ENCODE measurements at regions not wholly inside any gene's neighbourhood (a gene's known extent, or its start where the extent isn't known, plus 50 kb on each side); places are given as distances from the start of the nearest gene placed in this dataset.

DNA sequence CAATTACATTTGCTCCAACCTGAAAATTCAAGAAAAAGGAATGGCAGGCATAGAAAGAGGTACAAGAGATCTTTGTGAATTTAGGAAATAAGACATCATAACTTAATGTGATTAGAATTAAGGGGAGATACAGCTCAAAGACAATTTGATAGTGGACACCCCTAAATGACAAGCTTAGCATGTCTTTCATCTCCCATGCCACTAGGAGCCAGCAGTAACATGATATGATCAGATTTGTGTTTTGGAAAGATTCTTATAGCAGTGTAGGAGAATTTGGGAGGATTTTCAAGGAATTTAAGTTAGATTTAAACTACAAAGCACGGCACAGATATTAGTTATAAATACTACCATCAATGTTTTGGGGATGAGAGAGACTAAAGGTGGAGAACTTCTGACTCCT lies 340.8 kb downstream of the RDH14 start:
- Histone ChIP-seq H3K79me2 (replicated peaks; ENCODE audit: insufficient read depth) (no peaks in the 10 kb centered on the region), H3K4me3 (no peak overlapping the region), H3K27ac (ENCODE audit: low read depth) (no peak overlapping the region), H3K4me1 (ENCODE audit: insufficient read depth) (no peaks in the 10 kb centered on the region), H3K36me3 (ENCODE audit: insufficient read depth) (no peaks in the 10 kb centered on the region), H3K9me2 (ENCODE audit: insufficient read depth) (no peaks in the 10 kb centered on the region), H3F3A (replicated peaks; ENCODE audit: low read depth) (no peaks in the 10 kb centered on the region), H4K20me1 (replicated peaks; ENCODE audit: insufficient read depth) (no peaks in the 10 kb centered on the region), H2AFZ (no peak overlapping the region), H3K27me3 (ENCODE audit: insufficient read depth) (no peaks in the 10 kb centered on the region), H3K4me2 (no peak overlapping the region)
- Mint-ChIP-seq H3K27me3 (ENCODE audit: insufficient read depth, low read depth, poor library complexity) (no peaks in the 10 kb centered on the region), H3K36me3 (ENCODE audit: low read depth) (no peaks in the 10 kb centered on the region), H3K4me3 (no peak overlapping the region), H3K27ac (no peak overlapping the region), H3K9me3 (no peaks in the 10 kb centered on the region), H3K4me1 (no peaks in the 10 kb centered on the region)
- ATAC-seq (no peak), DNase-seq (ENCODE audit: low spot score) (no peak)
- TF ChIP-seq STAT1 (IDR thresholded peaks at IDR 0.05; ENCODE audit: unreplicated experiment) = no peak
- TF ChIP-seq, protein P1, sequence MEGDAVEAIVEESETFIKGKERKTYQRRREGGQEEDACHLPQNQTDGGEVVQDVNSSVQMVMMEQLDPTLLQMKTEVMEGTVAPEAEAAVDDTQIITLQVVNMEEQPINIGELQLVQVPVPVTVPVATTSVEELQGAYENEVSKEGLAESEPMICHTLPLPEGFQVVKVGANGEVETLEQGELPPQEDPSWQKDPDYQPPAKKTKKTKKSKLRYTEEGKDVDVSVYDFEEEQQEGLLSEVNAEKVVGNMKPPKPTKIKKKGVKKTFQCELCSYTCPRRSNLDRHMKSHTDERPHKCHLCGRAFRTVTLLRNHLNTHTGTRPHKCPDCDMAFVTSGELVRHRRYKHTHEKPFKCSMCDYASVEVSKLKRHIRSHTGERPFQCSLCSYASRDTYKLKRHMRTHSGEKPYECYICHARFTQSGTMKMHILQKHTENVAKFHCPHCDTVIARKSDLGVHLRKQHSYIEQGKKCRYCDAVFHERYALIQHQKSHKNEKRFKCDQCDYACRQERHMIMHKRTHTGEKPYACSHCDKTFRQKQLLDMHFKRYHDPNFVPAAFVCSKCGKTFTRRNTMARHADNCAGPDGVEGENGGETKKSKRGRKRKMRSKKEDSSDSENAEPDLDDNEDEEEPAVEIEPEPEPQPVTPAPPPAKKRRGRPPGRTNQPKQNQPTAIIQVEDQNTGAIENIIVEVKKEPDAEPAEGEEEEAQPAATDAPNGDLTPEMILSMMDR (conservative IDR thresholded peaks at IDR 0.05; ENCODE audit: low read depth in 2 of 2) = peak in 1 of 2 experiments; percentile 27; a peak in 2 of 4 replicates
- no peak for TF ChIP-seq POLR2AphosphoS5 (IDR thresholded peaks at IDR 0.05; ENCODE audit: low read depth)

DNA sequence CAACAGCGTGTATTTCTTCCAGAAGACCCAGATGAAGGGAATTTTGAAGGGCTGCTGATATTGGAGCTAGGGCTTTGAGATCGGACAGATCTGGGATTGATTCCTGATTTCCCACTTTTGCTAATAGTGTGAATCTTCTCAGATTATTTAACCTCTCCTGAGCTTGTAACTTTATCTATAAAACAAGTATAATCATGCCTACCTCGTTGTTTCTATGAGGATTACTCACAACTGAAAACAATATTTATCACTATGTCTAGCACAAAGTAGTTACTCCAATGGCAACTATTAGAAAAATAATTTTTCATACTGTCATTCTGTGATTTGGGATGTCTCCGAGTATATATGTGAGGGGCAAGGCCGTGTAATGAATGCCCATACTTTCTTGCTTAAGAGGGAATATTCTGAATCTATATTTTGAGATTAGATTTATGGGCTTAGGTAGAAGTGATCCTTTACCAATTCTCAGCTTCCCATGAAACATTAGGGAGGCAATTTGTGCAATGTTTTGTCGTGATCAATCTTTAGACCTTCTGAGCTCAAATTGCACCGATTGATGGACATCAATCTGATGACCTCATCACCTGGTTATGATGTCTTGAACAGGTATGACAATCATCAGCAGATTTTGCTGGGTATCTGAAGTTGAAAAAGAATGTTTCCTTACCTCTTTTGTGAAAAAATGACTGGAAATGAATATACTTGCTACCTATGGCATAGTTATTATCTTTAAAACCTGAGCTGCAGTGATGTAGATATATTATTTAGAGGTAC lies 339.9 kb downstream of the KCNS3 start:
- Mint-ChIP-seq H3K36me3 (ENCODE audit: low read depth) (no peaks in the 10 kb centered on the region), H3K9me3 (no peaks in the 10 kb centered on the region), H3K27ac (no peak overlapping the region), H3K4me1 (no peaks in the 10 kb centered on the region), H3K4me3 (no peak overlapping the region), H3K27me3 (ENCODE audit: insufficient read depth, low read depth, poor library complexity) (peaks cover 2% of the 10 kb centered on the region)
- no peak overlapping the region for H2AFZ ChIP-seq
- H3K9me2 ChIP-seq (ENCODE audit: insufficient read depth) = no peaks in the 10 kb centered on the region
- H3K4me3 ChIP-seq = no peak overlapping the region
- ATAC-seq (no peak), DNase-seq (ENCODE audit: low spot score) (no peak)
- H3K36me3 ChIP-seq (ENCODE audit: insufficient read depth) = no peaks in the 10 kb centered on the region
- H3K4me1 ChIP-seq (ENCODE audit: insufficient read depth) = no peaks in the 10 kb centered on the region
- no peaks in the 10 kb centered on the region for H4K20me1 ChIP-seq (replicated peaks; ENCODE audit: insufficient read depth)
- H3F3A ChIP-seq (replicated peaks; ENCODE audit: low read depth) = no peaks in the 10 kb centered on the region
- no peaks in the 10 kb centered on the region for H3K27me3 ChIP-seq (ENCODE audit: insufficient read depth)
- no peak overlapping the region for H3K27ac ChIP-seq (ENCODE audit: low read depth)
- H3K4me2 ChIP-seq = no peak overlapping the region
- no peaks in the 10 kb centered on the region for H3K79me2 ChIP-seq (replicated peaks; ENCODE audit: insufficient read depth)
- TF ChIP-seq ZNF114 (CRISPR knock-in tag; IDR thresholded peaks at IDR 0.05) = no peak
- no peak for TF ChIP-seq JUNB (IDR thresholded peaks at IDR 0.05; ENCODE audit: unreplicated experiment)
- TF ChIP-seq CREB1 (CRISPR knock-in tag; IDR thresholded peaks at IDR 0.05; ENCODE audit: low read depth) = no peak
- no peak for TF ChIP-seq ZNF331 (CRISPR knock-in tag; IDR thresholded peaks at IDR 0.05; ENCODE audit: low read depth)
- no peak for TF ChIP-seq STAT1 (IDR thresholded peaks at IDR 0.05; ENCODE audit: unreplicated experiment)
- TF ChIP-seq POLR2AphosphoS5 (IDR thresholded peaks at IDR 0.05; ENCODE audit: low read depth) = no peak
- TF ChIP-seq, protein P2, sequence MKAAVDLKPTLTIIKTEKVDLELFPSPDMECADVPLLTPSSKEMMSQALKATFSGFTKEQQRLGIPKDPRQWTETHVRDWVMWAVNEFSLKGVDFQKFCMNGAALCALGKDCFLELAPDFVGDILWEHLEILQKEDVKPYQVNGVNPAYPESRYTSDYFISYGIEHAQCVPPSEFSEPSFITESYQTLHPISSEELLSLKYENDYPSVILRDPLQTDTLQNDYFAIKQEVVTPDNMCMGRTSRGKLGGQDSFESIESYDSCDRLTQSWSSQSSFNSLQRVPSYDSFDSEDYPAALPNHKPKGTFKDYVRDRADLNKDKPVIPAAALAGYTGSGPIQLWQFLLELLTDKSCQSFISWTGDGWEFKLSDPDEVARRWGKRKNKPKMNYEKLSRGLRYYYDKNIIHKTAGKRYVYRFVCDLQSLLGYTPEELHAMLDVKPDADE (IDR thresholded peaks at IDR 0.05) = no peak
- TF ChIP-seq, protein P3, sequence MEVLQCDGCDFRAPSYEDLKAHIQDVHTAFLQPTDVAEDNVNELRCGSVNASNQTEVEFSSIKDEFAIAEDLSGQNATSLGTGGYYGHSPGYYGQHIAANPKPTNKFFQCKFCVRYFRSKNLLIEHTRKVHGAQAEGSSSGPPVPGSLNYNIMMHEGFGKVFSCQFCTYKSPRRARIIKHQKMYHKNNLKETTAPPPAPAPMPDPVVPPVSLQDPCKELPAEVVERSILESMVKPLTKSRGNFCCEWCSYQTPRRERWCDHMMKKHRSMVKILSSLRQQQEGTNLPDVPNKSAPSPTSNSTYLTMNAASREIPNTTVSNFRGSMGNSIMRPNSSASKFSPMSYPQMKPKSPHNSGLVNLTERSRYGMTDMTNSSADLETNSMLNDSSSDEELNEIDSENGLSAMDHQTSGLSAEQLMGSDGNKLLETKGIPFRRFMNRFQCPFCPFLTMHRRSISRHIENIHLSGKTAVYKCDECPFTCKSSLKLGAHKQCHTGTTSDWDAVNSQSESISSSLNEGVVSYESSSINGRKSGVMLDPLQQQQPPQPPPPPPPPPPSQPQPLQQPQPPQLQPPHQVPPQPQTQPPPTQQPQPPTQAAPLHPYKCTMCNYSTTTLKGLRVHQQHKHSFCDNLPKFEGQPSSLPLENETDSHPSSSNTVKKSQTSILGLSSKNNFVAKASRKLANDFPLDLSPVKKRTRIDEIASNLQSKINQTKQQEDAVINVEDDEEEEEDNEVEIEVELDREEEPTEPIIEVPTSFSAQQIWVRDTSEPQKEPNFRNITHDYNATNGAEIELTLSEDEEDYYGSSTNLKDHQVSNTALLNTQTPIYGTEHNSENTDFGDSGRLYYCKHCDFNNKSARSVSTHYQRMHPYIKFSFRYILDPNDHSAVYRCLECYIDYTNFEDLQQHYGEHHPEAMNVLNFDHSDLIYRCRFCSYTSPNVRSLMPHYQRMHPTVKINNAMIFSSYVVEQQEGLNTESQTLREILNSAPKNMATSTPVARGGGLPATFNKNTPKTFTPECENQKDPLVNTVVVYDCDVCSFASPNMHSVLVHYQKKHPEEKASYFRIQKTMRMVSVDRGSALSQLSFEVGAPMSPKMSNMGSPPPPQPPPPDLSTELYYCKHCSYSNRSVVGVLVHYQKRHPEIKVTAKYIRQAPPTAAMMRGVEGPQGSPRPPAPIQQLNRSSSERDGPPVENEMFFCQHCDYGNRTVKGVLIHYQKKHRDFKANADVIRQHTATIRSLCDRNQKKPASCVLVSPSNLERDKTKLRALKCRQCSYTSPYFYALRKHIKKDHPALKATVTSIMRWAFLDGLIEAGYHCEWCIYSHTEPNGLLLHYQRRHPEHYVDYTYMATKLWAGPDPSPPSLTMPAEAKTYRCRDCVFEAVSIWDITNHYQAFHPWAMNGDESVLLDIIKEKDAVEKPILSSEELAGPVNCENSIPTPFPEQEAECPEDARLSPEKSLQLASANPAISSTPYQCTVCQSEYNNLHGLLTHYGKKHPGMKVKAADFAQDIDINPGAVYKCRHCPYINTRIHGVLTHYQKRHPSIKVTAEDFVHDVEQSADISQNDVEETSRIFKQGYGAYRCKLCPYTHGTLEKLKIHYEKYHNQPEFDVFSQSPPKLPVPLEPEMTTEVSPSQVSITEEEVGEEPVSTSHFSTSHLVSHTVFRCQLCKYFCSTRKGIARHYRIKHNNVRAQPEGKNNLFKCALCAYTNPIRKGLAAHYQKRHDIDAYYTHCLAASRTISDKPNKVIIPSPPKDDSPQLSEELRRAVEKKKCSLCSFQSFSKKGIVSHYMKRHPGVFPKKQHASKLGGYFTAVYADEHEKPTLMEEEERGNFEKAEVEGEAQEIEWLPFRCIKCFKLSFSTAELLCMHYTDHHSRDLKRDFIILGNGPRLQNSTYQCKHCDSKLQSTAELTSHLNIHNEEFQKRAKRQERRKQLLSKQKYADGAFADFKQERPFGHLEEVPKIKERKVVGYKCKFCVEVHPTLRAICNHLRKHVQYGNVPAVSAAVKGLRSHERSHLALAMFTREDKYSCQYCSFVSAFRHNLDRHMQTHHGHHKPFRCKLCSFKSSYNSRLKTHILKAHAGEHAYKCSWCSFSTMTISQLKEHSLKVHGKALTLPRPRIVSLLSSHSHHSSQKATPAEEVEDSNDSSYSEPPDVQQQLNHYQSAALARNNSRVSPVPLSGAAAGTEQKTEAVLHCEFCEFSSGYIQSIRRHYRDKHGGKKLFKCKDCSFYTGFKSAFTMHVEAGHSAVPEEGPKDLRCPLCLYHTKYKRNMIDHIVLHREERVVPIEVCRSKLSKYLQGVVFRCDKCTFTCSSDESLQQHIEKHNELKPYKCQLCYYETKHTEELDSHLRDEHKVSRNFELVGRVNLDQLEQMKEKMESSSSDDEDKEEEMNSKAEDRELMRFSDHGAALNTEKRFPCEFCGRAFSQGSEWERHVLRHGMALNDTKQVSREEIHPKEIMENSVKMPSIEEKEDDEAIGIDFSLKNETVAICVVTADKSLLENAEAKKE (CRISPR knock-in tag; IDR thresholded peaks at IDR 0.05) = no peak
